GM23338 (cell line): ENCODE measurements at regions not wholly inside any gene's neighbourhood (a gene's known extent, or its start where the extent isn't known, plus 50 kb on each side); places are given as distances from the start of the nearest gene placed in this dataset.

Experiments
- EZH2 ChIP-seq: fragments of 200-600 bp; sonication (generic); IDR thresholded peaks from one replicate; pipeline ENCODE4 v1.8.0; 2017; ENCODE audit warnings: antibody characterized with exemption, mild to moderate bottlenecking, low read depth; ENCODE audit not compliant: unreplicated experiment
- ZNF114 ChIP-seq: fragments of 250-450 bp; sonication (Bioruptor Pico); IDR thresholded peaks from 2 replicates; pipeline ENCODE4 v1.5.0; 2020; ENCODE audit warnings: mild to moderate bottlenecking, moderate library complexity

- TF ChIP-seq ZNF114: no peak
- no peak for TF ChIP-seq EZH2
Measured at GRCh38 chr7:54161621-54162020, 380.6 kb upstream of the VSTM2A start.
